Mesenchymal stem cell (in vitro differentiated cells and primary cell): ENCODE measurements at regions not wholly inside any gene's neighbourhood (a gene's known extent, or its start where the extent isn't known, plus 50 kb on each side); places are given as distances from the start of the nearest gene placed in this dataset.

Source experiments
- DNase-seq: peaks from one replicate; pipeline ENCODE4 v3.0.0-alpha.2; 2013
- H2AFZ ChIP-seq: one replicate; pipeline ENCODE4 v1.6.1; 2013; ENCODE audit warnings: low read depth, mild to moderate bottlenecking, control low read depth, inconsistent platforms, low read length, moderate library complexity
- H2AK5ac ChIP-seq: 2 replicates; pipeline ENCODE4 v1.6.1; 2013; ENCODE audit warnings: low read length, moderate library complexity, mild to moderate bottlenecking, inconsistent platforms; ENCODE audit not compliant: severe bottlenecking
- H2BK120ac ChIP-seq: one replicate; pipeline ENCODE4 v1.6.1; 2013; ENCODE audit warnings: low read depth, mild to moderate bottlenecking, inconsistent platforms, low read length, moderate library complexity
- H2BK12ac ChIP-seq, 2 experiments: one replicate each; pipeline ENCODE4 v1.6.1; 2013; ENCODE audit warnings: inconsistent platforms in 2 of 2, low read length in 2 of 2, mild to moderate bottlenecking in 2 of 2, moderate library complexity in 2 of 2, control low read depth in 1 of 2
- H2BK15ac ChIP-seq: one replicate; pipeline ENCODE4 v1.6.1; 2013; ENCODE audit warnings: mild to moderate bottlenecking, low read depth, inconsistent platforms; ENCODE audit not compliant: poor library complexity, severe bottlenecking
- H2BK5ac ChIP-seq: 2 replicates; pipeline ENCODE4 v1.6.1; 2013; ENCODE audit warnings: low read depth, mild to moderate bottlenecking, low read length, control low read depth, inconsistent platforms; ENCODE audit not compliant: poor library complexity, severe bottlenecking
- H3K14ac ChIP-seq, 2 experiments: one replicate each; pipeline ENCODE4 v1.6.1; 2013; ENCODE audit warnings: inconsistent platforms in 2 of 2, low read length in 2 of 2, control low read depth in 1 of 2, mild to moderate bottlenecking in 1 of 2, moderate library complexity in 1 of 2
- H3K18ac ChIP-seq, 2 experiments: one replicate each; pipeline ENCODE4 v1.6.1; 2013; ENCODE audit warnings: inconsistent platforms in 2 of 2, low read length in 2 of 2, control low read depth in 1 of 2, low read depth in 1 of 2, mild to moderate bottlenecking in 1 of 2
- H3K23ac ChIP-seq, 2 experiments: one replicate each; pipeline ENCODE4 v1.6.1; 2013; ENCODE audit warnings: inconsistent platforms in 2 of 2, low read length in 2 of 2, mild to moderate bottlenecking in 2 of 2, moderate library complexity in 2 of 2, control low read depth in 1 of 2
- H3K27ac ChIP-seq: 2 replicates; pipeline ENCODE4 v1.5.1; 2013; ENCODE audit warnings: mild to moderate bottlenecking, moderate library complexity, low read length, control low read depth, inconsistent platforms; ENCODE audit not compliant: poor library complexity, severe bottlenecking
- H3K27me3 ChIP-seq, 2 experiments: 2 replicates each; pipeline versions ENCODE4 v1.6.1 to v1.7.0; 2013; ENCODE audit warnings: low read length in 2 of 2, mild to moderate bottlenecking in 2 of 2, moderate library complexity in 2 of 2, control low read depth in 1 of 2, inconsistent platforms in 1 of 2; ENCODE audit not compliant: control insufficient read depth in 1 of 2, insufficient read depth in 1 of 2
- H3K36me3 ChIP-seq, 2 experiments: 2 replicates each; pipeline versions ENCODE4 v1.6.1 to v1.7.0; 2013; ENCODE audit warnings: low read length in 2 of 2, control low read depth in 1 of 2, inconsistent platforms in 1 of 2, low read depth in 1 of 2, mild to moderate bottlenecking in 1 of 2; ENCODE audit not compliant: insufficient read depth in 2 of 2, control insufficient read depth in 1 of 2
- H3K4ac ChIP-seq, 2 experiments: one replicate each; pipeline ENCODE4 v1.6.1; 2013; ENCODE audit warnings: inconsistent platforms in 2 of 2, low read length in 2 of 2, mild to moderate bottlenecking in 2 of 2, moderate library complexity in 2 of 2, control low read depth in 1 of 2, low read depth in 1 of 2
- H3K4me1 ChIP-seq: 2 replicates; pipeline ENCODE4 v1.6.1; 2013; ENCODE audit warnings: low read depth, low read length, control low read depth; ENCODE audit not compliant: control insufficient read depth, insufficient read depth
- H3K4me2 ChIP-seq: 2 replicates; pipeline ENCODE4 v1.6.1; 2013; ENCODE audit warnings: low read length, mild to moderate bottlenecking, inconsistent platforms; ENCODE audit not compliant: poor library complexity, severe bottlenecking
- H3K4me3 ChIP-seq, 2 experiments: 2 replicates each; pipeline versions ENCODE4 v1.5.1 to v1.7.0; 2013; ENCODE audit warnings: low read length in 2 of 2, mild to moderate bottlenecking in 2 of 2, control low read depth in 1 of 2, low read depth in 1 of 2; ENCODE audit not compliant: insufficient read depth in 1 of 2
- H3K79me1 ChIP-seq: replicated peaks from 2 replicates; pipeline ENCODE4 v1.6.1; 2013; ENCODE audit warnings: mild to moderate bottlenecking, control low read depth, low read length, inconsistent platforms; ENCODE audit not compliant: poor library complexity, severe bottlenecking
- H3K9ac ChIP-seq: 2 replicates; pipeline ENCODE4 v1.7.0; 2013; ENCODE audit warnings: mild to moderate bottlenecking, low read length, moderate library complexity
- H3K9me3 ChIP-seq: 2 replicates; pipeline ENCODE4 v1.7.0; 2013; ENCODE audit warnings: mild to moderate bottlenecking, low read length; ENCODE audit not compliant: control insufficient read depth
- H4K8ac ChIP-seq: one replicate; pipeline ENCODE4 v1.6.1; 2013; ENCODE audit warnings: inconsistent platforms, mild to moderate bottlenecking, low read length, moderate library complexity
- H4K91ac ChIP-seq: one replicate; pipeline ENCODE4 v1.6.1; 2013; ENCODE audit warnings: mild to moderate bottlenecking, low read length, inconsistent platforms
- WGBS: methylation state at CpG from one replicate; pipeline ENCODE4 v1.1.7; 2013; ENCODE audit warnings: mixed read lengths; 5-methylcytosine and 5-hydroxymethylcytosine counted together

DNA sequence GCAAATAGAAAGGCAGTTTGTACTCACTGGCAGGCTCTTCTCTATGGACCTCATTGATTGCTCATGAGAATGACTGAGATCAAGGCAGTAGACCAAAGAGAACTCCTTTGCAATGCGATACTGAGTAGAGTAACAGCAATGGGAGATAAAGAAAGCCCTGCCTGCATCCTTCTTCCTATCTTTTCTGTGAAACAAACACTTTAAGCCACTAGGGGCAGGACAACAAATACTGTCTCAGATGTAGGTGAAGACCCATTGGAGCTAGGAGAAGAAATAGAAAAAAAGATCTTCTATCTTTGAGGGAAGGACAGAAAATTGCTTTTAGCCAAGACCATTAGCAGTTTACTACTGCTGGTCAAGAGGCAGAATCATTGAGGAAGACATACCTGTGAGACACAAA, 117.6 kb upstream of the IGSF10 start:
- no peak overlapping the region for H3K4me2 ChIP-seq
- H3K23ac ChIP-seq: no peak overlapping the region
- H3K4me1 ChIP-seq: no peaks in the 10 kb centered on the region
- no peak overlapping the region for H3K4ac ChIP-seq
- no peak for DNase-seq
- no peak overlapping the region for H3K14ac ChIP-seq
- H3K27ac ChIP-seq: no peak overlapping the region
- no peak overlapping the region for H2BK5ac ChIP-seq
- no peak overlapping the region for H3K9ac ChIP-seq
- no peaks in the 10 kb centered on the region for H3K9me3 ChIP-seq
- H4K8ac ChIP-seq: no peak overlapping the region
- no peak overlapping the region for H4K91ac ChIP-seq
- no peaks in the 10 kb centered on the region for H3K36me3 ChIP-seq
- no peaks in the 10 kb centered on the region for H3K79me1 ChIP-seq
- no peak overlapping the region for H3K18ac ChIP-seq
- H3K27me3 ChIP-seq: no peaks in the 10 kb centered on the region
- no peak overlapping the region for H2AK5ac ChIP-seq
- no peak overlapping the region for H2AFZ ChIP-seq
- 100% methylated on average over 1 of the region's 1 CpG for WGBS
- no peak overlapping the region for H2BK15ac ChIP-seq
- no peak overlapping the region for H2BK120ac ChIP-seq
- H3K4me3 ChIP-seq: no peak overlapping the region
- H2BK12ac ChIP-seq: no peak overlapping the region

DNA sequence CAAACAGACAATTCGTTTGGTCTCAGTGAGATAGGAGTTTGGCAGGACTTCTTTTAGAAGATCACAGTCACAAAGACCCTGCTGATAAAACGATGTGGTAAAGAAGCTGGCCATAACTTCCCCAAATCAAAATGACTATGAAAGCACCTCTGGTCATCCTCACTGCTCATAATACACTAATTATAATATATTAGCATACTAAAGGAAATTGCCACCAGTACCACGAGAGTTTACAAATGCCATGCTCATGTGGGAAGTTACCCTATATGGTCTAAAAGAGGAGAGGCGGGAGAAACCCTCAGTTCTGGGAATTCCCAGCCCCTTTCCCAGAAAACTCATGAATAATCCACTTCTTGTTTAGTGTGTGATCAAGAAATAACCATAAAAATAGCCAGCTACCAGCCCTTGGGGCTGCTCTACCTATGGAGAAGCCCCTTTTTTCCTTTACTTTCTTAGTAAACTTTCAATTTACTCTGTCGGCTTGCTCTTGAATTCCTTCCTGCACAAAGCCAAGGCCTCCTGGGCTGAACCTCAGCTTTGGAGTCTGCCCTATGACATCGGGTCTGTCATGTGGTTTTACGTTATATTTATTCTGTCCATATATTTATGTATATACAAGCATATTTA, 115.8 kb upstream of the IGSF10 start:
- no peak overlapping the region for H4K8ac ChIP-seq
- no peaks in the 10 kb centered on the region for H3K27me3 ChIP-seq
- H3K79me1 ChIP-seq: no peaks in the 10 kb centered on the region
- no peak overlapping the region for H3K4me2 ChIP-seq
- H3K4me3 ChIP-seq: no peak overlapping the region
- no peaks in the 10 kb centered on the region for H3K36me3 ChIP-seq
- H3K27ac ChIP-seq: no peak overlapping the region
- no peak overlapping the region for H2AK5ac ChIP-seq
- H3K23ac ChIP-seq: no peak overlapping the region
- H2BK120ac ChIP-seq: no peak overlapping the region
- no peak for DNase-seq
- no peaks in the 10 kb centered on the region for H3K9me3 ChIP-seq
- H3K14ac ChIP-seq: no peak overlapping the region
- H3K4me1 ChIP-seq: no peaks in the 10 kb centered on the region
- no peak overlapping the region for H2BK5ac ChIP-seq
- H3K18ac ChIP-seq: no peak overlapping the region
- no peak overlapping the region for H2AFZ ChIP-seq
- no peak overlapping the region for H3K4ac ChIP-seq
- no peak overlapping the region for H3K9ac ChIP-seq
- 86% methylated on average over 5 of the region's 7 CpGs for WGBS
- H4K91ac ChIP-seq: no peak overlapping the region
- H2BK12ac ChIP-seq: no peak overlapping the region
- H2BK15ac ChIP-seq: no peak overlapping the region

GRCh38 chr3:151568184-151568583, 107.3 kb upstream of the IGSF10 start:
- no peak overlapping the region for H3K14ac ChIP-seq
- H3K27me3 ChIP-seq: no peaks in the 10 kb centered on the region
- H3K23ac ChIP-seq: no peak overlapping the region
- H2BK120ac ChIP-seq: no peak overlapping the region
- H3K4me3 ChIP-seq: no peak overlapping the region
- no peaks in the 10 kb centered on the region for H3K79me1 ChIP-seq
- no peaks in the 10 kb centered on the region for H3K36me3 ChIP-seq
- no peak overlapping the region for H2BK15ac ChIP-seq
- H4K8ac ChIP-seq: no peak overlapping the region
- H2AFZ ChIP-seq: no peak overlapping the region
- no peaks in the 10 kb centered on the region for H3K4me1 ChIP-seq
- H3K9me3 ChIP-seq: no peaks in the 10 kb centered on the region
- H2BK5ac ChIP-seq: no peak overlapping the region
- 81% methylated on average over 3 of the region's 4 CpGs for WGBS
- H3K9ac ChIP-seq: peak overlapping the region; percentile 60
- no peak overlapping the region for H2BK12ac ChIP-seq
- no peak overlapping the region for H2AK5ac ChIP-seq
- no peak overlapping the region for H3K27ac ChIP-seq
- no peak overlapping the region for H3K18ac ChIP-seq
- no peak overlapping the region for H3K4me2 ChIP-seq
- H4K91ac ChIP-seq: no peak overlapping the region
- DNase-seq: no peak
- H3K4ac ChIP-seq: no peak overlapping the region

DNA sequence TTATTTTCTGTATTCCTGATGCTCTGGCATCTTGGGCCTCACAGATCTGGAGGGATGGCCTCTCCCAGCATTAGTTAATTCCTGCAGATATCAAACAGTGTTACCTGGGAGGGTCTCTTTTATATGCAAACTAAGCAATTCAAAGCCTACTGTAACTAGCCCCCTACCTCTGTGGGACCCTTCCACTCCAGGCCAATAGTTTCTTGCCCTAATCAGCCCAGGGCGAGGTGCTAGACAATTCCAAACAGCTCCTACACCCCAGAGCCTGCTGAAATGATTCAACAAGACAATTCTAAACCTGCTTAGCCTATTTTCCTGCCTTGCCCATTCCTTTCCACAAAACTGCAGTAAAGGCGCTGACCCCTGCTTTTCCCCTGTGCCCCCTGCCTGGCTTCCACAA, 106.6 kb upstream of the IGSF10 start:
- Histone ChIP-seq H2BK15ac (no peak overlapping the region), H2BK5ac (peak overlapping the region; percentile 9), H3K27me3 (no peaks in the 10 kb centered on the region), H3K27ac (no peak overlapping the region), H3K9me3 (no peaks in the 10 kb centered on the region), H3K4me3 (no peak overlapping the region), H4K8ac (no peak overlapping the region), H2BK12ac (no peak overlapping the region), H3K4me2 (no peak overlapping the region), H3K9ac (no peak overlapping the region), H2AFZ (peak overlapping the region; percentile 10), H4K91ac (no peak overlapping the region), H3K14ac (no peak overlapping the region), H2AK5ac (no peak overlapping the region), H2BK120ac (no peak overlapping the region), H3K4ac (no peak overlapping the region), H3K36me3 (no peaks in the 10 kb centered on the region), H3K18ac (no peak overlapping the region), H3K4me1 (no peaks in the 10 kb centered on the region), H3K79me1 (no peaks in the 10 kb centered on the region), H3K23ac (no peak overlapping the region)
- no peak for DNase-seq
- WGBS: 80% methylated on average over 2 of the region's 2 CpGs
